Inflammatory macrophage treated with lipopolysaccharide for 1 hour (primary cell): ENCODE measurements at regions not wholly inside any gene's neighbourhood (a gene's known extent, or its start where the extent isn't known, plus 50 kb on each side); places are given as distances from the start of the nearest gene placed in this dataset.

Source experiments
- DNase-seq, 2 donors: peaks; one replicate each; pipeline ENCODE4 v3.0.0-alpha.2; 2020 to 2022

DNA sequence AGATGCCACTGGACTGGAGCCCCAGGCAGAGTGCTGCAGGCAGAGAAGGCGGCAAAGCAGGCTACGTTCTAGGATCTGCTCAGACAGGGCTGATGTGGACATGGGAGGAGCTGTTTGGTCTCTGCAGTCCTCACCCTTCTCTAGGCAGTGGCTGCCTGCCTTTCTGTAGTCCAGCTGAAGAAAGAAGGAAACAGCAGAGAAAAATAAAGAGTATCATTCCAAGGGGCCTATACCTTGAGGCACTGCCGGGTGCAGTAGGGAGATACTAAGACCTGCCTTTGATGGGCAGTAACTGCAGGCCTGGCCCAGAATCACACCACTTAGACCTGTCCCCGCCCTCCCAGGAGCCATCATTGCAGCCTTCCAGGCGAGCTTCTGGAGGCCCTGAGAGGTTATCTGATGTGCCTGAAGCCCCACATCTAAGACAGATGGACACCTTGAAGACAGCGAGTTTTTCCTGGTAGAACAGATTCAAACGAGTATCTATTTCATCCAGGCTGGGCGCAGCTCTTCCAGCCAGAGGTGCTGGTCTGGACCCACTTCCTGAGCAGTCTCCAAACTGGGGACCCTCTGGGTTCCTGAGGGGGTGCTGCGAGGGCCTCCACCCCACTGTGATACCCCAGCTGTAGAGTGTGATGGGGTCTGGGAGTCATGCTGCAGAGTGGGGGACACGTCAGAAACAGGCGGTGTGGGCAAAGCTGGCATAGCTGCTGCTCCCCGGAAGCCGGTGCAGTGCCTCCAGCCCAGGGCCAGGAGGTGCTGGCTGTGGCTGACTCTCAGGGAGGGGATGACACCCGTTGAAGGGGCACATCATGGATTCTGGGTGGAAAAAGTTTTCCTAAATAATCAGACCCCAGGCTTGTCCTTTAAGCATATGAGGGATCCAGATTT, 87.3 kb upstream of the OTOS start:
- no peak for DNase-seq

DNA sequence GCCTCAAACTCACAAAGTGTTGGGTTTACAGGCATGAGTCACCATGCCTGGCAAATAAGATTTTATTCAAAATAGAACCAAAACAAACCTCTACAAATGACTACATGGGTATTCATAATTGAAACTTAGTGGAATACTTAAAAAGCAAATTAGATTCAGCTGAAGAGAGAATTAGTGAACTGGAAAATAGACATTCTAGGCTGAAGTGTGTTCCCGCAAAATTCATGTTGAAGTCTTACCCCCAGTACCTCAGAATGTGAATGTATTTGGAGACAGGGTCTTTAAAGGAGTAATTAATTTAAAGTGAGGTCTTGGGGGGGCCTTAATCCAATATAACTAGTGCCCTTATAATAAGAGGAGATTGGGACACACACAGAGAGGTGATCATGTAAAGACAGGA, 88.5 kb upstream of the OTOS start:
- DNase-seq: no peak

DNA sequence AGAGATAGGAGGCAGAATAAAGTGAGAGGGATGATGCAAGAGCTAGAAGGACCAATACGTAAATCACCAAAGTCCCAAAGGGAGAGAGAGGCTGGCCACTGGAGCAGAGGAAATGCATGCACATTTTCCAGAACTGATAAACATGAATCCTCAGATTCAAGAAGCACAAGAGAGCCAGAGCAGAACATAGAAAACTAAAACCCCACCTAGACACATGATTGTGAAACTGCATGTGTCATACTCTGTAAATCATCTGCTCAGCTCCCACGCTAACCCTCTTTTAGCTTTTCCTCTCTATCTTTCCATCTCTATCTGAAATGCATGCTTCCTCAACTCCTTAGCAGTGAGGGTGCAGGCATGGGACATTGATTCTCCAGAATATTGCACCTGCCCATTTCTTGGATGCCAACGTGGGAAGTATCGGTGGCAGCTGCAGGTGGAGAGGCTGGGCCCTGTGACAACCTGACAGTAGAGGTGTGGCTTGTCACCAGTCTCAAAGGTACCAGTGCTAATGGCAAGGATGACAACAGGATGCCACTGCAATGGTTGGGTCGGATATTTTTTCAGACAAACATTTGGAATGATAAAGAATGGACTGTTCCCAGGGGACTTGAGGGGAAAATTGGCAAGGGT, 89.3 kb upstream of the OTOS start:
- peak in 1 of 2 donors; percentile 10 for DNase-seq

DNA sequence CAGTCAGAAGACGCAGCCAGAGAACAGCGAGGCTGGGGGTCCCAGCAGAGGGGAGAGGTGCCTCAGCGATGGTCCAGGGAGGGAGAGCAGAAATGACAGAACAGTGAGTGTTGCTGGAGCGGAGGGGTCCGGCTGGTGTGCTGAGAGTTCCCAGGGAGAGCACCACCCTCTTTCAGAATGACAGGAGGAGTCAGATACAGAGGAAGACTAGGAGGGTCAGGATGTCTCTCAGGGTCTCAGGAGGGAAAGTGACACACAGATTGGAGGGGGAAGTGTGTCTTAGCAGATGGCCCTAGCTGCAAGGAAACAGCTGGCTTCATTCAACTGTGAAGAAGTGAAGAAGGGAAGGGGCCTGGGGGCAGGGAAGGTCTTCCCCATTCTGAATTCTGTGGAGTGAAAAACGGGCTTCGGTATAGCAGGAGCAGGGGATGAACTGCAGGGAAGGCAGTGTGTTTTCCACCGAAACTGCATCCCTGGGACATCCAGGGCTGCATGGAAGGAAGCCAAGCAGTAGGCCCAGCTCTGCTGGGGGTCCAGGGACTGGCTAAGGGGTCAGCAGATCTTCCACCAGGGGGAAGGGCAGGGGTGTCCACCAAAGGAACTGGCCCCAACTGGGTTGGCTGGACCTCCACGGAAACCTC, 90.0 kb upstream of the OTOS start:
- no peak for DNase-seq

DNA sequence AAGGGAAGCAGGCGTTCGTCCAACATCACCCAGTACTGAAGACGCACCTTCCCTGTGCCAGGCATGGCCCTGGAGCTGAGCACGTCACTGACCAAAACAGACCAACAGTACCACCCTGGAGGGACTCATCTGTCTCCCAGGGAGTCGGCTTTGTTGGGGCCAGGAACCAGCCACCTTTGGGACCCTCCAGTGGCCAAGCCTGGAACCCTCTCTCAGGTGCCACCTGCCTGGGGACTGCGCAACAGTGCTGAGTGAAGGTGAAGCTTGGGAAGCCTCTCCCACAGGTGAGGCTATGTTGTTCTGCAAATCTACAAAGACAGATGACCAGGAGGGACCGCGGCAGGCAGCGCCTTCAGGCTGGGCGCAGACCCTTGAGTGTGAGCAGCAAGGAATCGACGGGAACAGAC, 91.4 kb upstream of the OTOS start:
- no peak for DNase-seq

- DNase-seq: no peak
These were observed 91.9 kb upstream of the OTOS start for GRCh38 chr2:240232264-240232915.

DNA sequence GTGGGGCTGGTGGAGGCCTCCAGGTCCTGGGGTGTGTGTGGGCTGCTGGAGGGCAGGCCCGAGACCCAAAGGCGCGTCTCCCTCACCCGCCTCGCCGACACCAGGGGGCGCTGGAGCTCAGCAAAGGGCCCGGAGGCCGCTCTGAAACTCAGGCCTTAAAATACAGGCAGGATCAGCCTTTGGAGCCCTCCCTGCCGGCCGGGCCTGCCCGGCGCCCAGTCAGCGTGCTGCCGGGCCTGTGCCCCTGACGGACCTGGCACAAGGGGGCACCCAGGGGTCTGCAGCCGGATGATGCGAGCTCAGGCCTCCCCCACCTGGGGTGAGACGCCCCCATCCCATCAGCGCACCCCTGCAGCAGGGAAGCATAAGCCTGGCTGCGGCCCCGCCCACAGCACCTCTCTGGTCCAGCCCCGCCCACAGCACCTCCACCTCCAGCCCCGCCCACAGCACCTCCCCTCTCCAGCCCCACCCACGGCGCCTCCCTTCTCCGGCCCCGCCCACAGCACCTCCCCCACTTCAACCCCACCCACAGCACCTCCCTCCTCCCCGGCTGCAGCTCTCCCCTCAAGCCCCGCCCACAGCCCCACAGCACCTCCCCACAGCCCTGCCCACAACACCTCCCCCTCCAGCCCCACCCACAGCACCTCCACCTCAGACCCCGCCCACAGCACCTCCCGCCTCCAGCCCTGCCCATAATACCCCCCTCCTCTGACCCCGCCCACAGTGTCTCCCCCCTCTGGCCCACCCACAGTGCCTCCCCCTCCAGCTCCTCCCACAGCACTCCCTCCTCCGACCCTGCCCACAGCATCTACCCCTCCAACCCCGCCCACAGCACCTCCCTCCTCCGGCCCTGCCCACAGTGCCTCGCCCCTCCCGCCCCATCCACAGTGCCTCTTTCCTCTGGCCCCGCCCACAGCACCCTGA, 92.8 kb upstream of the OTOS start:
- peak; percentile 7 to 75 for DNase-seq

- no peak for DNase-seq
These were observed 93.5 kb upstream of the OTOS start for GRCh38 chr2:240233885-240234502.

DNA sequence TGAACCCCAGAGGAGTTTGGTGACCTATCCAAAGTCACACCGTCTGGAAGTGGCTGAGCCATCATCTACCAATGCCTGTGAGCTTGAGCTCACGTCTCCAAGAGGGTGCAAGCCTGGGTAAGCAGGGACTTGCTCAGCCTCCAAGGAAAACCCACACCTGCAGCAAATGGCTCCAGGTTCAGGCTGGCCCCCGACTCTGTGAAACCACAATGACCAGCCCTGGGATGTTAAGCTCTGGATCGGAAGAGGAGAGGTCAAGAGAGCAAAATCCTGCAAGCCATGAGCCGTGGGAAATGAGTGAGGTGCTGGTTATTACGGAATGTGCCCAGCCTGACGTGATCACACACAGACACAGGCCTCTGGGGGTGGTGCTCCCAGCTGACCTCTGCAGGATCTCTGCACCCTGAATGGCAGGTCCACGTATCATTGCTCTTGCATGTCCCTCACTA, 94.1 kb upstream of the OTOS start:
- DNase-seq: no peak

DNA sequence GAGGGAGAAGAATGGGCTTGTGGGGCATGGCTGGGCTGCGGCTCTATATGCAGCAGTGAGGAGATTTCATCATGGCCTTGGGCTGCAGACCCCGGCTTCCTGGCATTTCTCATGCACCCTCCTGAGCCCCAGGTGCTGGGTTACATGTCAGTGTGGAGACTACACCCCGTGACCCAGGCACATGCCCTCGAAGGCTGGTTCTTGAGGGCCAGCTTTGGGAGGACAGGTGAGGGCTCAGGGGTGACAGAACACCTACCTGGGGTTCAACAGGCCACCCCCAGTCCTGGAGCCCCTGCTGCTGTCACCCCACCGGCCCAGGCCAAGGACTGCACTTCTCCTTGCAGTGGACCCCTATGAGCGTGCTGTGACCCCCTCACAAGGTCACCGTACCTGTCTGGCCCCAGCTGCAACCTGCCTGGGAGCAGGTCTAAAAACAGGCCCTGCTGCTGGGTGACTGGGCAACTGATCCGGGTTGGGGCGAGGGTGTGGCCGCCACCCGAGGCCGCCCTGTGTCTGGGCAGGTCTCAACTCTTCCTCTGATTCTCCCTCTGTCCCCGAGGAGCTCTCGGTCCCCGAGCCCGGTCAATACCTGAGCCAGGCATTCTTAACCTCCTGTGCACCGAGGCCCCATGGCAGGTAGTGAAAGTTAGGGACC, 94.8 kb upstream of the OTOS start:
- DNase-seq: no peak

DNA sequence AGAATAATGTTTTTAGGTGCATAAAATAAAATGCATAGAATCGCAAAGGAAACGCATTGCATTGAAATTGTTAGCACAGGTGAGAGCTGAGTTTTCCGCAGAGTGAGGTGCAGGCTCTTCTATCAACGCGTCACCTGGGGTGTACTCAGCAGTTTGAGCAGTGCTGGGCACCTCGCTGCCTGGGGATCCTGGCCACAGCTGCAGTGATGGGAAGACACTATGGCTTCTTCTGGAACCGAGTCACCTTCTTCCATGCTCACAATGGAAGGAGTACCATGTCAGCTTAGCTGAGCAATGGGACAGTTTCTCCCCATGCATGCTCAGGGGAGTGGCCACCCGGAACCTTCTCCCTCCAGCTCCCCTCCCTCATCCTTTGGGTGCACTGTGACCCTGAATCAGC, 95.4 kb upstream of the OTOS start:
- no peak for DNase-seq

DNA sequence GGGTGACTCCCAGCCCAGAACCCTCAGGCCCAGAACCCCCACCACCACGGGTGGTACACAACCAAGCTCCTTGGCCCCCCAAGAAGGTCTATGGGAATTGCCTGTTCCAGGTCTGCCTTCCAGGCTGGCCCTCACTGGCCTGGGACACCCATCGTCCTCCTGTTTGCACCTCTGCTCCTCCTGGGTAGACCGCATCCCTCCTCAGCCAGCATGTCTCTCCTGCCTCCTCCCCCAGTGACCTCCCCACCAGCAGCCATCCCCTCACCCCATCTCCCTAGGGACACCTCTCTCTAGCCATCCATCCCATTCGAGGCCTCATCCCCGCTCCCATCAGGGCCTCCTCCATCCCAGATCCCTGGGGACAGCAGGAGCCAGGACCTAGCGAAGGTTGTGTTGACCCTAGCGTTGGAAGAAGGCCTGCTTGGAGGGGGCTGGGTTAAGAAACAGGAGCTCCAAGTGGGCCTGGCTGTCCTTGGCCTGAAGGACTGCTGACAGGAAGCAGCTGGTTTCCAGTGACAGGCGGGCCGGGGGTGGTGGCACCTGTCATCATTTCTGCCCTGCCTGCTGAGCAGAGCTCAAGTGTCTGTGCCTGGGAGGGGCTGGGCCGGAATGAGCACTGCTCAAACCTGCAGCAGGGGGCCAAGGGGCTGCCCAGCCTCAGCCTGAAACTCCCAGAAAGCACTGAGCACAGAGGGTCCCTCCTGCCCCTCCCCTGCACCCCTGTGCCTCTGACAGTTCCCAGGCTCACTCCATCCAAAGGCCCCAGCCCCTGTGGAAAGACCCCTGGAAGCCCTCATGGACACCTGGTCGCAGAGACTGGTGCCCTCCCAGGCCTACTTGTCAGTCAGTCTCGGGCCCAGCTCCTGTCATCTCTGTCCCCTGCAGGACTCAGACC, 96.0 kb upstream of the OTOS start:
- no peak for DNase-seq

DNA sequence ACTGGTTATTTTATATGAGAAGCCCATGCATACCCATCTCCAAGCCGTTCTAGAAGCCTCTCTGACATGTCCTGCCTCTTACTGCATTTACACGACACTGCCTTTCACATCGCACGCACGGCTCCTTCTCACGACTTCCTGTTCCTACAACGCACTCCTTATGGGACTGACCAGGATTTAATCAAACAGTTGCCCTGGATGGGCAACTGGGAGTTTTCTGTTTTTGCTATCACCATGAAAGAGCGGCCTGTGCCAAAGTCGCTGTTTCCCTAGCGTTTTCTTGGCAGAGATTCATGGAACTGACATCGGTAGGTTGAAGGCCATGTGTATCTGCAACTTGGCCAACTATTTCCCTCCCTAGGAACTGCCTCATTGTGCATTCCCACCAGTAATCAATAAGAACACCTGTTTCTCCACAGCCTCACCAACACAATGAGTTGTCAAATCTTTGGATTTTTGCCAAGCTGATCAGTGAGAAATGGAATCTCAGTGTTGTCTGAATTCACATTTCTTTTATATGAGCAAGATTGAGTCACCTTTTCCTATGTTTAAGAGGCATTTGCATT, 97.2 kb upstream of the OTOS start:
- no peak for DNase-seq

DNA sequence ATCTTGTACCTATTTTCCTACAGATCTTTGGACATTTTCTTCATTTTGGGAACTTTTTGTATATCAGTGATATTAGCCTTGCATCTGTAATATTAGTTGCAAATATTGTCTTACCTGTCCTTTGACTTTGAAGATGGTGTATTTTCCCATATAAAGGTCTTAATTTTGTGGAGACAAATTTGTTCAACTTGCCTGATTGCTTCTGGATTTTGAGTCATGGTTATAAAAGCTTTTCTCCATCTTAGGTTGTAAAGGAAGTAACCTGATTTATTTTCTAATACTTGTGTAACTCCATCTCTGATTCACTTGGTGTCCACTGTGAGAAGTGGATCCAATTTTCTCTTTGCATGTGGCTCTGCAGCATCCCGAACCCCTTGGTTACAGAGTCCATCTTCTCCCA, 97.7 kb upstream of the OTOS start:
- DNase-seq: no peak

DNA sequence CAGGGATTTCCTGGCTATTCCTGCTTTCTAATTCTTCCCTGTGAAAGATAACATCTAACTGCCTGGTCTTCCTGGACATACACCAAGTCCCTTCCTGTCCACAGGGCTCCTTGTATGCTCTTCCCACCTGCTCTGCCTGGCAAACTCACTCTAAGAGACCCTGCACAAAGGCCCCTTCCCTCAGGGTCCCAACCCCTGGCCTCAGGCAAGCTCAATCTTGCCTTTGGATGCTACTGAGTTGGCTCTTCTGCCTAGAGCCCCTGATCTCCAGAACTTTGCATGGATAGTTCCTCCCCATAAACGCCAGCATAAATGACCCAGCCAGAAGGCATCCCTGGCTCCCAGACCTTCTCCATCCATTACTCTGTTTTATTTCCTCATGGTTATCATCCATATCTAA, 98.3 kb upstream of the OTOS start:
- no peak for DNase-seq

DNA sequence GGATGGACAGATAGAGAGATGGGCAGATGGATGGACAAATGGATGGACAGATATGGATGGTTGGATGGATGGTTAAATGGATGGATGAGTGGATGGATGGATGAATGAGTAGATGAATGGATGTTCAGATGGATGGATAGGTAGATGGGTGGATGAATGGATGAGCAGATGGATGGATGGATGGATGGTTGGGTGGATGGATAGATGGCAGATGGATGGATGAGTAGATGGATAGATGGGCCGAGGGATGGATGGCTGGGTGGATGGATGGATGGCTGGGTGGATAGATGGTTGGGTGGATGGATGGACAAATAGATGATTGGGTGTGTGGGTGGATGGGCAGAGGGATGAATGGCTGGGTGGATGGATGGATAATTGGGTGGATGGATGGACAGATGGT, 98.9 kb upstream of the OTOS start:
- DNase-seq: no peak

DNA sequence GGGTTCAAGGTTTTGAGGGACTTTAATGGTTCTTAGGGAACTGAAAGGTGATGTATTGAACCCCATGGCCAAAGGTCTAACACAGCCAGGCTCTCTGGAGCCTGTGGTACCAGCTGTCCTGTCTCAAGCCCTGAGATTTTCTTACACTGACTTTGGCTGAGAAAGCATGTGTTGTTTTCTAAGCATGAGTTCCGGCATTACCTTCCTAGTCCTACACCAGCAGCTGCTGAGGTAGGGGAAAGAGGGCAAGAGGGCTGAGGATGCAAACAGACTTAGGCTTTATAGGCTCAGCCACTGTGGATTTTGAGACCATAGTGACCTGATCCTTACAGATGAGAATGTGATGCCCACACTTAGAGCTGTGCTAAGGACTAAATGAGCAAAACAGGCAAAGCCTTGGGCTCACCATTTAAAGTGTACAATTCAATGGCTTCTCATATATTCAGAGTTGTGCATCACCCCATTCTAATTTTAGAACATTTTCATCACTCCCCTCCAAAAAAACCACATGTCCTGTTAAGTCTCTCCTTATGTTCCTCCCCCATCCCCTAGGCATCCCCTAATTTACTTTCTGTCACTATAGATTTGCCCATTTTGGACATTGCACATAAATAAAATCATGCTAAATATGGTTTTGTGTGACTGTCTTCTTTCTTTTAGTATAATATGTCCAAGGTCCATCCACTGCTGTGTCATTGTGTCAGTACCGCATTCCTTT, 99.7 kb upstream of the OTOS start:
- no peak for DNase-seq

DNA sequence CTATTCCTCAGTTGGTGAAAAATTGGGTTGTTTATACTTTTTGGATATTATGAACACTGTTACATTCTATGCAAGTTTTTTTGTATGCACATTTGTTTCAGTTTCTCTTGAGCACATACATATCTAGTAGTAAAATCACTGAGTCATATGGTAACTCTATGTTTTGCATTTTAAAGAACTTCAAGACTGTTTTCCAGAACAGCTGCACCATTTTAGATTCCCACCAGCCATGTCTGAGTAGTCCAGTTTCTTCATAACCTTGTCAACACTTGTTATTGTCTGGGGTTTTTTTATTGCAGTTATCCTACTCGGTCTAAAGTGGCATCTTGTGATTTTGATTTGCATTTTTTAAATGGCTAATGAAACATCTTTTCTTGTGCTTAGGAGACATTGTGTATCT, 100.3 kb upstream of the OTOS start:
- no peak for DNase-seq

GRCh38 chr2:240241572-240241971, 101.1 kb upstream of the OTOS start:
- no peak for DNase-seq
